OCI-LY1 (cell line): ENCODE measurements at regions not wholly inside any gene's neighbourhood (a gene's known extent, or its start where the extent isn't known, plus 50 kb on each side); places are given as distances from the start of the nearest gene placed in this dataset.
"Not testable (repeated sequence)": the region's sequence is repeated elsewhere in the genome, so short reads cannot be mapped to it uniquely, and the experiment has no call there.

Source experiments
- EZH2 ChIP-seq: fragments of 200-600 bp; sonication (generic), shearing (Covaris generic); IDR thresholded peaks from 2 replicates; pipeline ENCODE4 v1.8.0; 2017; ENCODE audit warnings: borderline replicate concordance, mixed run types, mild to moderate bottlenecking, antibody characterized with exemption, low read length, moderate library complexity, mixed read lengths
- TF ChIP-seq, protein P1 (sequence below): fragments of 200-600 bp; sonication (generic), shearing (Covaris generic); IDR thresholded peaks from 2 replicates; pipeline ENCODE4 v1.5.1; 2017; ENCODE audit warnings: mild to moderate bottlenecking, antibody characterized with exemption, low read length, moderate library complexity, mixed read lengths

DNA sequence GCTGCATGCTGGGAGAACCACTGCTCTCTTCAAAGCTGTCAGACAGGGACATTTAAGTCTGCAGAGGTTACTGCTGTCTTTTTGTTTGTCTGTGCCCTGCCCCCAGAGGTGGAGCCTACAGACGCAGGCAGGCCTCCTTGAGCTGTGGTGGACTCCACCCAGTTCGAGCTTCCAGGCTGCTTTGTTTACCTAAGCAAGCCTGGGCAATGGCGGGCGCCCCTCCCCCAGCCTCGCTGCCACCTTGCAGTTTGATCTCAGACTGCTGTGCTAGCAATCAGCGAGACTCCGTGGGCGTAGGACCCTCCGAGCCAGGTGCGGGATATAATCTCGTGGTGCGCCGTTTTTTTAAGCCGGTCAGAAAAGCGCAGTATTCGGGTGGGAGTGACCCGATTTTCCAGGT lies 234.9 kb upstream of the THUMPD2 start:
- TF ChIP-seq, protein P1, sequence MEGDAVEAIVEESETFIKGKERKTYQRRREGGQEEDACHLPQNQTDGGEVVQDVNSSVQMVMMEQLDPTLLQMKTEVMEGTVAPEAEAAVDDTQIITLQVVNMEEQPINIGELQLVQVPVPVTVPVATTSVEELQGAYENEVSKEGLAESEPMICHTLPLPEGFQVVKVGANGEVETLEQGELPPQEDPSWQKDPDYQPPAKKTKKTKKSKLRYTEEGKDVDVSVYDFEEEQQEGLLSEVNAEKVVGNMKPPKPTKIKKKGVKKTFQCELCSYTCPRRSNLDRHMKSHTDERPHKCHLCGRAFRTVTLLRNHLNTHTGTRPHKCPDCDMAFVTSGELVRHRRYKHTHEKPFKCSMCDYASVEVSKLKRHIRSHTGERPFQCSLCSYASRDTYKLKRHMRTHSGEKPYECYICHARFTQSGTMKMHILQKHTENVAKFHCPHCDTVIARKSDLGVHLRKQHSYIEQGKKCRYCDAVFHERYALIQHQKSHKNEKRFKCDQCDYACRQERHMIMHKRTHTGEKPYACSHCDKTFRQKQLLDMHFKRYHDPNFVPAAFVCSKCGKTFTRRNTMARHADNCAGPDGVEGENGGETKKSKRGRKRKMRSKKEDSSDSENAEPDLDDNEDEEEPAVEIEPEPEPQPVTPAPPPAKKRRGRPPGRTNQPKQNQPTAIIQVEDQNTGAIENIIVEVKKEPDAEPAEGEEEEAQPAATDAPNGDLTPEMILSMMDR: not testable (repeated sequence)
- not testable (repeated sequence) for TF ChIP-seq EZH2
